ENCODE measurements at regions not wholly inside any gene's neighbourhood (a gene's known extent, or its start where the extent isn't known, plus 50 kb on each side); places are given as distances from the start of the nearest gene placed in this dataset.
A peak's percentile ranks its signal among the peaks of the same experiment; 100 is the strongest.

GRCh38 chr18:46324087-46324955 is 220.1 kb downstream of the HAUS1 start:
- no peak overlapping the region for H3K4me3 ChIP-seq (ENCODE audit: low read length)
- no peak for TF ChIP-seq CTCF (IDR thresholded peaks at IDR 0.05; ENCODE audit: insufficient read depth, low read depth, low read length, missing control alignments)
- peak; percentile 83 for DNase-seq (ENCODE audit: low read depth)

- DNase-seq (ENCODE audit: low read depth), result peak; percentile 51
- no peak for TF ChIP-seq CTCF (IDR thresholded peaks at IDR 0.05; ENCODE audit: insufficient read depth, low read depth, low read length, missing control alignments)
- no peak overlapping the region for H3K4me3 ChIP-seq (ENCODE audit: low read length)
Observed at GRCh38 chr18:46325895-46326294, 221.7 kb downstream of the HAUS1 start.

GRCh38 chr18:46329736-46330246 is 225.6 kb downstream of the HAUS1 start:
- no peak for DNase-seq (ENCODE audit: low read depth)
- no peak overlapping the region for H3K4me3 ChIP-seq (ENCODE audit: low read length)
- TF ChIP-seq CTCF (IDR thresholded peaks at IDR 0.05; ENCODE audit: insufficient read depth, low read depth, low read length, missing control alignments), result no peak

GRCh38 chr18:46331316-46331715 is 227.1 kb downstream of the HAUS1 start:
- DNase-seq (ENCODE audit: low read depth), result no peak
- TF ChIP-seq CTCF (IDR thresholded peaks at IDR 0.05; ENCODE audit: insufficient read depth, low read depth, low read length, missing control alignments), result no peak
- H3K4me3 ChIP-seq (ENCODE audit: low read length), result no peak overlapping the region

- no peak for DNase-seq (ENCODE audit: low read depth)
- TF ChIP-seq CTCF (IDR thresholded peaks at IDR 0.05; ENCODE audit: insufficient read depth, low read depth, low read length, missing control alignments), result no peak
- no peak overlapping the region for H3K4me3 ChIP-seq (ENCODE audit: low read length)
Observed at GRCh38 chr18:46332286-46332801, 228.2 kb downstream of the HAUS1 start.

GRCh38 chr18:46332921-46333341 is 228.7 kb downstream of the HAUS1 start:
- DNase-seq (ENCODE audit: low read depth), result no peak
- H3K4me3 ChIP-seq (ENCODE audit: low read length), result peak overlapping the region; percentile 63
- no peak for TF ChIP-seq CTCF (IDR thresholded peaks at IDR 0.05; ENCODE audit: insufficient read depth, low read depth, low read length, missing control alignments)
